Spleen (tissue), 11 donors: ENCODE measurements at regions not wholly inside any gene's neighbourhood (a gene's known extent, or its start where the extent isn't known, plus 50 kb on each side); places are given as distances from the start of the nearest gene placed in this dataset.

Experiments used
- DNase-seq: peaks from one replicate; pipeline ENCODE4 v3.0.0-alpha.2; 2020
- H3K27ac ChIP-seq, 8 donors: fragments of 200-600 bp; sonication (generic) in 7 of 8; 1 replicate in 4 of 8; 2 replicates in 4 of 8; pipeline versions ENCODE4 v1.5.0 to v1.8.0; 2016 to 2021; ENCODE audit warnings: inconsistent platforms in 4 of 8, mild to moderate bottlenecking in 4 of 8, moderate library complexity in 1 of 8
- H3K27me3 ChIP-seq, 7 donors: fragments of 200-600 bp; sonication (generic) in 6 of 7; replicated peaks in 1 of 7; 1 replicate in 4 of 7; 2 replicates in 3 of 7; pipeline versions ENCODE4 v1.5.0 to v1.8.0; 2016 to 2021; ENCODE audit warnings: inconsistent platforms in 3 of 7, mild to moderate bottlenecking in 1 of 7
- H3K36me3 ChIP-seq, 6 donors: fragments of 200-600 bp; sonication (generic) in 5 of 6; 1 replicate in 4 of 6; 2 replicates in 2 of 6; pipeline versions ENCODE4 v1.5.0 to v1.8.0; 2016 to 2021; ENCODE audit warnings: inconsistent platforms in 2 of 6
- H3K4me1 ChIP-seq, 6 donors: fragments of 200-600 bp; sonication (generic) in 5 of 6; 1 replicate in 3 of 6; 2 replicates in 3 of 6; pipeline versions ENCODE4 v1.5.0 to v1.8.0; 2016 to 2021; ENCODE audit warnings: inconsistent platforms in 3 of 6
- H3K4me3 ChIP-seq, 8 donors: fragments of 200-600 bp; sonication (generic) in 7 of 8; 1 replicate in 4 of 8; 2 replicates in 4 of 8; pipeline versions ENCODE4 v1.5.0 to v1.8.0; 2016 to 2021; ENCODE audit warnings: inconsistent platforms in 4 of 8, mild to moderate bottlenecking in 4 of 8, moderate library complexity in 2 of 8
- H3K9me3 ChIP-seq, 8 donors: fragments of 200-600 bp; sonication (generic) in 7 of 8; 1 replicate in 4 of 8; 2 replicates in 4 of 8; pipeline versions ENCODE4 v1.5.0 to v1.8.0; 2016 to 2021; ENCODE audit warnings: inconsistent platforms in 4 of 8
- POLR2A ChIP-seq, 3 donors: fragments of 450-650 bp; IDR thresholded peaks; one replicate each; pipeline ENCODE4 v1.5.1; 2017; ENCODE audit warnings: antibody characterized with exemption in 3 of 3, mild to moderate bottlenecking in 1 of 3
- POLR2AphosphoS5 ChIP-seq, 3 donors: sonication (generic); formaldehyde crosslinking; IDR thresholded peaks; one replicate each; pipeline ENCODE4 v1.5.1; 2017; ENCODE audit warnings: antibody characterized with exemption in 3 of 3
- WGBS, 5 donors: extraction: QIAGEN DNeasy Blood & Tissue Kit in 3 of 5; methylation state at CpG; one replicate each; pipeline versions ENCODE4 v1.1.5 to v1.1.7; 2013 to 2018; 5-methylcytosine and 5-hydroxymethylcytosine counted together
- intact Hi-C: fragments of 100-400 bp; cut with DNase I; formaldehyde crosslinking; loops from one replicate; pipeline ENCODE4 v1.15.0; 2023; ENCODE audit warnings: low total_unique reads
- TF ChIP-seq, protein P1 (sequence below), 11 experiments: fragments of 200-600 bp in 7 of 11; fragments of 450-650 bp in 4 of 11; sonication (generic) in 4 of 11; IDR thresholded peaks in 8 of 11; conservative IDR thresholded peaks in 3 of 11; 1 replicate in 7 of 11; 2 replicates in 4 of 11; pipeline versions ENCODE4 v1.4.0 to v1.8.0; 2016 to 2021; ENCODE audit warnings: antibody characterized with exemption in 11 of 11, inconsistent platforms in 4 of 11, mild to moderate bottlenecking in 1 of 11
- donor health status: healthy with polysubstance abuse.
- donor health status: DM: no; HTN: no; CAD: no; lungs with moderate emphysema.
- donor health status: DM: no; HTN: no; CAD: no.
- donor health status: Bipolar disorder and iron deficiency.
- donor health status: healthy.
- donor health status: DM: no; HTN: no; CAD: no.
- donor health status: DM: yes; HTN: yes; CAD: no.

DNA sequence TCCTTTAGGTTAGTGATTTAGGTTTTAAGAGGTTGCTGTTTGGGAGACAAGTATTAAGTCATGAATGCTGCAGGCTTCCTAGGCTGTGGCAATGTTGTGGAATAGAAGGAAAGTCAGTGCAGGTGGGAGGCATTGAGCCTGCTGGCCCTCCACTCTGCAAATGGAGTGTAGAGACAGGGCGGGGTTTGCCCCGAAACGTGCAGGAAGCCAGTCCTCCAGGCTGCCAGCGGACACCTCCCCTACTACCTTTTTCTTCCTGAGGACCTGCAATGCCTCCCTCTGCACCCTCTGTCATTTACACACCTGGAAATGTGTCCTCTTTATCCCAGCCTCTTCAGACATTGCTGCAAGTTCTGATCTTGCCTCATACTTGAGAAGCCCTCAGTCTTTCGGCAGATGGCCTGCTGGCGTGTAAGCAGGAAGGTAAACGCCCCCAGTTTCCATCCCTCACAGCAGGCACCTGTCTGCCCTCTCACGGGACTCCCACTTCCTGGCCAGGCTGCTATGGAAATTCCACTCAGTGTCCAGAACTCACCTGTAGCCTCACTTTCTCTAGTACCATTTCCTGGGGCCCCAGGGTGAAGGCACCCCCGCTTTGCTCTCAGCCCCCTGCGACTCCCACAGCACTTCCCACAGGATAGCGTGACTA, 81.6 kb upstream of the BOD1 start:
- Histone ChIP-seq H3K27ac (no peak overlapping the region), H3K4me3 (no peak overlapping the region), H3K27me3 (no peaks in the 10 kb centered on the region), H3K9me3 (peaks cover 0 to 4% (median 0%) of the 10 kb centered on the region in 8 donors), H3K36me3 (no peaks in the 10 kb centered on the region), H3K4me1 (peaks cover 0 to 30% (median 8%) of the 10 kb centered on the region in 6 donors)
- peak in 1 of 3 donors; percentile 23 for TF ChIP-seq POLR2AphosphoS5 (IDR thresholded peaks at IDR 0.05)
- TF ChIP-seq, protein P1, sequence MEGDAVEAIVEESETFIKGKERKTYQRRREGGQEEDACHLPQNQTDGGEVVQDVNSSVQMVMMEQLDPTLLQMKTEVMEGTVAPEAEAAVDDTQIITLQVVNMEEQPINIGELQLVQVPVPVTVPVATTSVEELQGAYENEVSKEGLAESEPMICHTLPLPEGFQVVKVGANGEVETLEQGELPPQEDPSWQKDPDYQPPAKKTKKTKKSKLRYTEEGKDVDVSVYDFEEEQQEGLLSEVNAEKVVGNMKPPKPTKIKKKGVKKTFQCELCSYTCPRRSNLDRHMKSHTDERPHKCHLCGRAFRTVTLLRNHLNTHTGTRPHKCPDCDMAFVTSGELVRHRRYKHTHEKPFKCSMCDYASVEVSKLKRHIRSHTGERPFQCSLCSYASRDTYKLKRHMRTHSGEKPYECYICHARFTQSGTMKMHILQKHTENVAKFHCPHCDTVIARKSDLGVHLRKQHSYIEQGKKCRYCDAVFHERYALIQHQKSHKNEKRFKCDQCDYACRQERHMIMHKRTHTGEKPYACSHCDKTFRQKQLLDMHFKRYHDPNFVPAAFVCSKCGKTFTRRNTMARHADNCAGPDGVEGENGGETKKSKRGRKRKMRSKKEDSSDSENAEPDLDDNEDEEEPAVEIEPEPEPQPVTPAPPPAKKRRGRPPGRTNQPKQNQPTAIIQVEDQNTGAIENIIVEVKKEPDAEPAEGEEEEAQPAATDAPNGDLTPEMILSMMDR (IDR thresholded peaks at IDR 0.05 in 8 of 11, conservative IDR thresholded peaks at IDR 0.05 in 3 of 11) = no peak
- intact Hi-C loops = no loop called here
- DNase-seq = no peak
- 66 to 71% (median 70%) methylated on average over 11 of the region's 11 CpGs for WGBS, 5 donors

DNA sequence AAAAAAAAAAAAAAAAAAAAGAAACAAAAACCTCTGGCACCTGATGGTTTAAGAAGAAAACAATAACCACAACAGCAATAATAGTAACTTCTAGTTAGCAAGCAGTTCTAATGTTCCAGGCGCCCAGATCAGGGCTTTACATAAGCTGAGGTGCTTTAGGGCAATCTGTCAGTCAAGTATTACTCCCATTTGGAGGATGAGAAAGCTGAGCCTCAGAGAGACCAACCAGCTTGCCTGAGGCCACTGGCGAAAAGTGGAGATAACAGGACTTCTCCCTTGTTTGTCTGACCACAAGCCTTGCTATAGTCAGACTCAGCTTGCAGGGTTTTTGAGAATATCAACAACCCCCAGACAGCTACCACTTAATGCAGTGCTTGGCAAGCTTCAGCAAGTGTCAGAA, 83.5 kb upstream of the BOD1 start:
- intact Hi-C loops = no loop called here
- Histone ChIP-seq H3K4me1 (peaks cover 0 to 30% (median 8%) of the 10 kb centered on the region in 6 donors), H3K27ac (no peak overlapping the region), H3K4me3 (no peak overlapping the region), H3K27me3 (no peaks in the 10 kb centered on the region), H3K9me3 (no peaks in the 10 kb centered on the region), H3K36me3 (no peaks in the 10 kb centered on the region)
- WGBS, 5 donors = 81 to 89% (median 88%) methylated on average over 2 of the region's 2 CpGs
- no peak for TF ChIP-seq POLR2AphosphoS5 (IDR thresholded peaks at IDR 0.05)
- no peak for TF ChIP-seq POLR2A (IDR thresholded peaks at IDR 0.05)
- TF ChIP-seq, protein P1 (IDR thresholded peaks at IDR 0.05 in 8 of 11, conservative IDR thresholded peaks at IDR 0.05 in 3 of 11) = no peak
- DNase-seq = no peak

DNA sequence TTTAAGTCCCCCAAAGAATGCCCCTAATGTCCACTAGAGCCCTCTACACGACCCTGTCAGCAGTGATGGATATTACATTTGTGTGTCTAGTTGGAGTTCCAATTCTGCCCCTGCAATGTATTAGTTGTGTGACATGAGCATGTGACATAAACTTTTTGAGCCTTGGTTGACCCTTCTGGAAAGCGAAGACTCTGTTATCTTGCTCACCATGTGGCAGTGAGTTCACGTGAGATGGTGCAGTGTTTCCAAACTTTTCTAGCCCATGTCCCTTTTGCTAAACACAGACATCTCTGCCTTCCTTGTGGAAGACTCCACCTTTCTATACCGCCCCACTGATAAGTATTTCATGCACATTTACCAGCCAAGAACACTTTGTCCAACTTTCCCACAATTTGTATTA, 87.0 kb upstream of the BOD1 start:
- TF ChIP-seq POLR2A (IDR thresholded peaks at IDR 0.05) = no peak
- no peak for TF ChIP-seq POLR2AphosphoS5 (IDR thresholded peaks at IDR 0.05)
- Histone ChIP-seq H3K4me3 (no peak overlapping the region), H3K36me3 (no peaks in the 10 kb centered on the region), H3K9me3 (no peaks in the 10 kb centered on the region), H3K4me1 (peaks cover 0 to 28% (median 13%) of the 10 kb centered on the region in 6 donors), H3K27me3 (no peaks in the 10 kb centered on the region), H3K27ac (no peak overlapping the region)
- WGBS, 5 donors = 73 to 89% (median 85%) methylated on average over 4 of the region's 4 CpGs
- no peak for DNase-seq
- intact Hi-C loops = no loop called here

DNA sequence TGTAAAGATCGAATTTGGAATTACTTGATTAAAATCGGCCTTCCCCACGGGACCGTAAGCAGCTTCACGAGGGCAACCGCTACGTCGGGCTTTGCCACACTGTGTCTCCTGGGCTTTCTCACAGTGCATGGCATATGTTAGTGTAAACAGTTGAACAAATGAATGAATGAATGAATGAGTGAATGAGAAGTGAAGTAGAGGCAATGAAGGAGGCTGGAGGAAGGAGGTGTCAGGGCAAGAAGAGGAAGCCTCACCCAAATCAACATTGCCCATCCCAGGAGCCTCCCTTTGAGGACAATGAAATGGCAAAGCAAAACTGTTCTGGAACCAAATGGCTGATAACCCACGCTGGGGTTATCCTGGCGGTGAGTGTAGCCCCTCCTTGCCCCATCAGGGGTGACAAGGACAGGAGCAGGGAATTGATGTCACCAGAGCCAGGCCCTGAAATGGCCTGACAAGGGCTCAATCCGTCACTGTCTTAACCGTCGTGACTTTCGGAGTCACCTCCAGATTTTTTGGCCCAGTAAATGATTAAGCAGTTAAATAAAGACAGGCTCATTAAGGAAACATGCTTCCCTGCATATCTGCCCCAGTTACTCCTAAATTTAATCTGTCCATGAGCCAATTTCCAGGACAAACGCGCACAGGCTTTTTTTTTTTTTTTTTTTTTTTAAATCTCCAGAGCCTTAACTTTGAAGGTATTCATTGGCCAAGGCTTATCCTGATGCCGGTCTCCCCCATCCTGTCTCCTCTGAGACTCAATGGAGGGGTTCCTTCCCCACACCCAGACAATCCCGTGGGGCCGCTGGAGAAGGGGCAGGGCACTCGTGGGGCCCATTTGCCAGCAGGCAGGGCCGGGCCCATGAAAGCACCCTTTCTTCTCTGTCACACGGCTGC, 88.4 kb upstream of the BOD1 start:
- Histone ChIP-seq H3K27ac (no peak overlapping the region), H3K36me3 (no peaks in the 10 kb centered on the region), H3K9me3 (no peaks in the 10 kb centered on the region), H3K4me3 (no peak overlapping the region), H3K4me1 (peaks cover 0 to 21% (median 11%) of the 10 kb centered on the region in 6 donors), H3K27me3 (no peaks in the 10 kb centered on the region)
- TF ChIP-seq POLR2AphosphoS5 (IDR thresholded peaks at IDR 0.05) = no peak
- TF ChIP-seq, protein P1 (IDR thresholded peaks at IDR 0.05 in 8 of 11, conservative IDR thresholded peaks at IDR 0.05 in 3 of 11) = no peak
- no peak for TF ChIP-seq POLR2A (IDR thresholded peaks at IDR 0.05)
- DNase-seq = no peak
- intact Hi-C loops = no loop called here
- WGBS, 5 donors = 79 to 91% (median 86%) methylated on average over 22 of the region's 22 CpGs
